ENCODE measurements at regions not wholly inside any gene's neighbourhood (a gene's known extent, or its start where the extent isn't known, plus 50 kb on each side); places are given as distances from the start of the nearest gene placed in this dataset.

- no peak overlapping the region for H3K4me3 ChIP-seq
- ATAC-seq: no peak
- no peak for TF ChIP-seq CTCF (IDR thresholded peaks at IDR 0.05)
- no peaks in the 10 kb centered on the region for H3K36me3 ChIP-seq (ENCODE audit: low read depth)
- DNase-seq: no peak
- no peaks in the 10 kb centered on the region for H3K9me3 ChIP-seq
- intact Hi-C loops (cut with DNase I, micrococcal nuclease): no loop called here
- H3K4me1 ChIP-seq (ENCODE audit: low read depth): no peaks in the 10 kb centered on the region
These were observed 387.0 kb upstream of the PSMD7 start for GRCh38 chr16:73909529-73910035.

DNA sequence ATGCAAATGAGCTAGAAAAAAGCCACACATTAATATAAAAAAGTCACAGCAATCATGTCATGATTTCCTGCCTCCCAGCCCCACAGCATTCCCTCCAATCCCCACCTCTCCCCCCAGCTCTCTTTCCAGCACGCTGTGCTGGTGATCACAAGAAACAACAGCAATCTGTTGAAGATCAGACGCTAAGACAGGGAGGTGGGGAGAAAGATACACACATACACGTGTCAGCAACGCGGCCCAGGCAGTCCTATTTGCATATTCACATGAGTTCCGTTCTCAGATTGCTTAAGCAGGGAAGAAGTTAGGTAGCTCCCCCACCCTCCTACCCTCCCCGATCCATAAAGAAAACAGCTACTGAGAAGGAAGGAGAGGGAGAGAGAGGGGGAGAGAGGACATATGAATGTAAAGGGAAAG, 405.5 kb upstream of the PSMD7 start:
- H3K4me3 ChIP-seq: no peak overlapping the region
- no peak for TF ChIP-seq CTCF (IDR thresholded peaks at IDR 0.05)
- DNase-seq: peak in 1 of 3 donors; percentile 4

DNA sequence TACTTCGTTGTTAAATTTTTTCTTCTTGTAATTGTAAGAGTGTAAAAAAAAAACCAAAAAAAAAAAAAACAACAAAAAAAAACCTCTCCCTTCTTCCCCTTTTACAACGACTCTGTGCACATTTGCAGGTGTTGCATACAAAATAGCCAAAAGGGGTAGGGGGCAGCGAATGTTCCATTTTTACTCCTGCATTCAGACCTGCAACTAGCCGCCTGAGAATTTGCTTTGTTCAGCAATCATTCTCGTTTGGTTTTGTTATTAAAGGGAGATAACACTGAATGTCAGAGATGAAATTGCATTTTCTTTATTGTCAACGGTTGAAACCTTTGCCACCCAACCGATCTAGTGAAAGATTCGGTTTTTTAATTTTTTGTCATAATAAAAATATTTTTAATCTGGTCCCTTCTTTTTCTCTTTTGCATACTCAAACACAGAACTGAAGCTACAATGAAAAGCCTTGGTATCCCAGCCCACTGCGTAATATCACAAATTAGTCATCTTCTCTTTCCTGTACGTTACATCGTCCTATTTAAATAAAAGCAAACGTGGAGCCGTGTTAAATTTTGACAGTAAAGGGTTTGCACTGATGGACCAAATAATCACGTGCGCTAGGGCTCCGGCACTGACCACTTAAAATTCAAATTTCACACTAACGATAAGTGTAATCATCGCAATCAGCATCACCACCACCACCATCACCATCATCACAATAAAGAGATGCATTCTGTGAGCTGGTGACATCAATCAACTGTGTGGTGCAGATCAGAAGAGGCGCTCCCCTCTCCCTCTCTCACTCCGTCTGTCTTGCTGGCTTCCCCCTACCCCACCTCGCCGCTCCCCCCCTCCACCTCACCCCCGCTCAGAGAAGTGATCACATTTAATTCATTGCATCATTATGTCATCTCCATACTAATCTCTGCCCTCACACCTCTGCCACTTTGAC, 406.2 kb upstream of the PSMD7 start:
- Histone ChIP-seq H3K4me1 (ENCODE audit: low read depth) (no peaks in the 10 kb centered on the region), H3K36me3 (ENCODE audit: low read depth) (no peaks in the 10 kb centered on the region), H3K9me3 (no peaks in the 10 kb centered on the region), H3K4me3 (no peak overlapping the region)
- no peak for TF ChIP-seq CTCF (IDR thresholded peaks at IDR 0.05)
- no peak for DNase-seq
- intact Hi-C loops (cut with DNase I, micrococcal nuclease): no loop called here
- no peak for ATAC-seq

More for the DNA sequence above, 405.5 kb upstream of the PSMD7 start:
- no peaks in the 10 kb centered on the region for H3K9me3 ChIP-seq
- peak; percentile 44 for ATAC-seq
- H3K36me3 ChIP-seq (ENCODE audit: low read depth): no peaks in the 10 kb centered on the region
- intact Hi-C loops (cut with DNase I, micrococcal nuclease): no loop called here
- H3K4me1 ChIP-seq (ENCODE audit: low read depth): no peaks in the 10 kb centered on the region

DNA sequence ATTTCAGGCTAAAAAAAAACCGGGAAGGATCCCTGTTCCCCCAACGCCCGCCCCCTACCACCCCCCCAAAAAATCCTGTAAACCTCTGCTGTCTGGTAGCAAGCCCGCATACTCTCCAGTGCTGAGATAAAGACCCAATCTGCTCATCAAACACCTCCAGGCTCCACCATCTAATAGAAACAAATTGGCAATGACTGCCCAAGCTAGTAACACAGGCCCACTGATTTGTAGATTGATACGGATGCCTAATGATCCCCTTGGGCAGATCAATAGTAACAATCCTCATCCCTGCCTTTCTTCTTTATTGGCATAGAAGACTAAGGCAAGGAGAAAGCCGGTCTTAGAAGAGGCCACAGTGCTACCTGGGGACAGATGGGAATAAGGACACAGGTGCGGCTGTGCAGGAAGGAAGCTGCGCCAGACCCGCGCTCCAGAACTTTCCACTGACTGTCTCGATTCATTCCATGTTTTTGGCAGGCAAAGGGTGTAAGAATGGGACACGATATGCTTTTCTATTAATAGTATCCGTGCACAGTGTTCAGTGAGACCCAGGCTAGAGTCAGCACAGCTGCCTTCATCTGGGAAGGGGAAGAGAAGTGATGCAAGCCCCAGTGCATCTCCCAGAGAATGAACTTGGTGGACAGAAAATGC, 407.6 kb upstream of the PSMD7 start:
- Histone ChIP-seq H3K4me1 (ENCODE audit: low read depth) (no peaks in the 10 kb centered on the region), H3K4me3 (no peak overlapping the region), H3K36me3 (ENCODE audit: low read depth) (no peaks in the 10 kb centered on the region), H3K9me3 (no peaks in the 10 kb centered on the region)
- TF ChIP-seq CTCF (IDR thresholded peaks at IDR 0.05): no peak
- no peak for DNase-seq
- intact Hi-C loops (cut with DNase I, micrococcal nuclease): no loop called here
- ATAC-seq: no peak

DNA sequence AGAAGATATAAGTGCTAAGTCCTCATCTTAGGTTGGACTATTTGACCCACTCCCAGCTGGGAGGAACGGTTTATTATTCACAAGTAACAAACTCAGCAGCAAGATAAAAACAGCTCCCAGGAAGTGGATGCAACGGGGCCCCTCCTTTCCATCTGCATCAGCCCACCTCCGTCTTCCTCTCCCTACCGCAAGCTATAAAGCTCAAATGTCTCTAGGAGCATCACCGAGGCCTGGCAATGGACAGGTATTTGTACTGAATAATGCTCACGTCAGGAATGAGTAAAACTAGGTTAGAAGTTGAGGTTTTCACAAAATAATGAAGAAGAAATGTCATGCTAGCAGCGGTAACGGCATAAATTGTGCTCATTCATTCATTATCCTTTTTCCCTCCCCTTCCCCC, 408.7 kb upstream of the PSMD7 start:
- Histone ChIP-seq H3K9me3 (no peaks in the 10 kb centered on the region), H3K4me1 (ENCODE audit: low read depth) (no peaks in the 10 kb centered on the region), H3K4me3 (no peak overlapping the region), H3K36me3 (ENCODE audit: low read depth) (no peaks in the 10 kb centered on the region)
- no peak for ATAC-seq
- no peak for TF ChIP-seq CTCF (IDR thresholded peaks at IDR 0.05)
- intact Hi-C loops (cut with DNase I, micrococcal nuclease): no loop called here
- no peak for DNase-seq
